Stimulated activated CD4-positive, alpha-beta T cell treated with anti-CD3 and anti-CD28 coated beads, Interleukin-4, amount 100 ng/mL, for 24 hours (primary cell): ENCODE measurements at regions not wholly inside any gene's neighbourhood (a gene's known extent, or its start where the extent isn't known, plus 50 kb on each side); places are given as distances from the start of the nearest gene placed in this dataset.

Experiments
- DNase-seq: peaks from one replicate; pipeline ENCODE4 v3.0.0-alpha.2; 2020

DNA sequence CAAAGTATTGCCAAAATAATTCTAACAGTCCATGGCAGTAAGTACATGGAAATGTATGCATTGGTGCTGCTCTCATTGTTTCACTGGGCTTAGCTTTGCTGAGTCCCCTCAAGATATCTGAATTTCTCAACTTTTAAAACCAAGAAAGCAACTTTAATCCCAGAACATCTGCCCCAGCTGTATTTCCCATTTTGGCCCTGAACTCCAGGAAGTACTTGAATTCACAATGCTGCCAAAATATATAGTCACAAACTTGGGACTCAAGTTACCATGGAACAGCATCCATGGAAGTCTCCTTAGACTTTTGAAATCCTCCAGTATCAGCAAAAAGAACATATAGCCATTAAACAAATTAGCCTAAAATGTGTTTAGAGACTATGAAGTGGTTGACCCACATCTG lies 78.5 kb upstream of the FLRT2 start:
- DNase-seq, result no peak

DNA sequence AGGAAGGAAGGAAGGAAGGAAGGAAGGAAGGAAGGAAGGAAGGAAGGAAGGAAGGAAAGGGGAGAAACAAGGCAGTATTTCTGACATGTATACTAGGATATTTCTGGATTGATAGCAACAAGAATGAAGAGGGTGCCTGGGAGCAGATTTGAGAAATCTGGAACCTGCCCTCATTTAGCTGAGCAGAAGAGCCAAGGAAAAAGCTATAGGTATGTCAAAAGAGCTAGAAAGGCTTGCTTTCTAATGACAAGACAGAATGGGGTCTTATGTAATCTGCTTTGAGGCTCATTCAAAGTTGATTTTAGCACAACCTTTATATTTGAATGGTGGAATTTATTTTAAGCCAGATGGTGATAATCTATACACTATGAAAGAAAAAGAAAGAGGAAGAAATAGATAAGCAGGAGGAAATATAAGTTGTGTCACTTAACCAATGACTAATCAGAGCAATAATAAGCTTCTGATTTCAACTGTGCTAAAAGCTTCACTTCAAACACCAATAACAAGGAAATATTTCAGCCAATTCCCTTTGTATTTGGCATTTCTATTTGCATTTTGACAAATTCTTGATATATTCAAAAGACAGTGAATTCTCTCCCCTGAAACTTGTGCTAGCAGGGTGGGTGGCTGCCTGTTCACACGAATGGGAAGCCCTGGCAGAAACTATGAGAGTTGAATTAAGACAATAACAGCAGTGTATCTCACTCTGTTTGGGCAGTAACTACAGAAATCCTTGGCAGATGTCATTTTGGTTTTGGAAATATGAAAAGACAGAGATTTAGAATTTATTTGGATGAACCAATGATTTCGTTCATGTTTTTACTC lies 76.3 kb upstream of the FLRT2 start:
- DNase-seq, result no peak

GRCh38 chr14:85454226-85454813 lies 75.6 kb upstream of the FLRT2 start:
- no peak for DNase-seq

- no peak for DNase-seq
Observed at GRCh38 chr14:85459361-85460000, 70.5 kb upstream of the FLRT2 start.

GRCh38 chr14:85461432-85462133 lies 68.4 kb upstream of the FLRT2 start:
- DNase-seq, result no peak

- no peak for DNase-seq
Observed at GRCh38 chr14:85463512-85463911, 66.4 kb upstream of the FLRT2 start.

DNA sequence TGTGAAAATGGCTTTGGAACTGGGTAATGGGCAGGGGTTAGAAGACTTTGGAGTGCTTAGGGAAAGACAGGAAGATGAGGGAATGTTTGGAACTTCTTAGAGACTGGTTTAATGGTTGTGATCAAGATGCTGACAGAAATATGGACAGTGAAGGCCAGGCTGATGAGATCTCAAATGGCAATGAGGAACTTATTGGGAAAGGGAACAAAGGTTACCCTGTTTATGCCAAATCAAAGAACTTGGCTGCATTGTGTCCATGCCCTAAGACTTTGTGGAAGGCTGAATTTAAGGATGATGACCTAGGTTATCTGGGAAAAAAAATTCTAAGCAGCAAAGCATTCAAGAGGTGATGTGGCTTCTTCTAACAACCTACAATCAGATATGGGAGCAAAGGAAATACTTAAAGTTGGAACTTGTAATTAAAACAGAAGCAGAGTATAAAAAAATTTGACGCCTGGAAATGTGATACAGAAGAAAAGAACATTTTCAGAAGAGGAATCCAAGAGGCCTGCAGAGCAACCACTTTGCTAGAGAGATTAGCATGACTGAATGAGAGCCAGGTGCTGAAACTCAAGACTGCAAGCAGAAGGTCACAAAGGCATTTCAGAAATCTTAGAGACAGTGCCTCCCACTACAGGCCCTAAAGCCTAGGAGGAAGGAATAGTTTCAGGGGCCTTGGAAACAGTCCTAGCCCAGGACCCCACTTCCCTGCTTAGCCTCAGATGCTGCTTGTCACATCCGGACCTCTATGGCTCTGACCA lies 65.6 kb upstream of the FLRT2 start:
- DNase-seq, result no peak

GRCh38 chr14:85466678-85467077 lies 63.3 kb upstream of the FLRT2 start:
- no peak for DNase-seq

GRCh38 chr14:85468816-85469215 lies 61.1 kb upstream of the FLRT2 start:
- no peak for DNase-seq

GRCh38 chr14:85471156-85471555 lies 58.8 kb upstream of the FLRT2 start:
- DNase-seq, result no peak

- no peak for DNase-seq
Observed at GRCh38 chr14:85471744-85472143, 58.2 kb upstream of the FLRT2 start.

GRCh38 chr14:85474431-85474830 lies 55.5 kb upstream of the FLRT2 start:
- DNase-seq, result no peak

GRCh38 chr14:85475113-85475512 lies 54.8 kb upstream of the FLRT2 start:
- DNase-seq, result no peak

GRCh38 chr14:85479306-85479705 lies 50.6 kb upstream of the FLRT2 start:
- DNase-seq, result no peak

GRCh38 chr14:85479771-85480170 lies 50.2 kb upstream of the FLRT2 start:
- no peak for DNase-seq
